GM23248 (cell line): ENCODE measurements at regions not wholly inside any gene's neighbourhood (a gene's known extent, or its start where the extent isn't known, plus 50 kb on each side); places are given as distances from the start of the nearest gene placed in this dataset.
"Not testable (repeated sequence)": the region's sequence is repeated elsewhere in the genome, so short reads cannot be mapped to it uniquely, and the experiment has no call there.

Experiments used
- DNase-seq: peaks from one replicate; pipeline ENCODE4 v3.0.0-alpha.2; 2015
- H2AFZ ChIP-seq: fragments of 200-600 bp; sonication (generic); 2 replicates; pipeline ENCODE4 v1.6.1; 2016; ENCODE audit warnings: antibody characterized with exemption
- H3F3A ChIP-seq: fragments of 200-600 bp; sonication (generic); 2 replicates; pipeline ENCODE4 v1.6.1; 2016; ENCODE audit warnings: mild to moderate bottlenecking, antibody characterized with exemption, mixed run types; ENCODE audit not compliant: insufficient read depth
- H3K27ac ChIP-seq: fragments of 200-600 bp; sonication (generic); 2 replicates; pipeline ENCODE4 v1.5.1; 2016; ENCODE audit warnings: mild to moderate bottlenecking
- H3K27me3 ChIP-seq: fragments of 200-600 bp; sonication (generic); replicated peaks from 2 replicates; pipeline ENCODE4 v1.6.1; 2016; ENCODE audit warnings: mild to moderate bottlenecking; ENCODE audit not compliant: insufficient read depth
- H3K36me3 ChIP-seq: fragments of 200-600 bp; sonication (generic); 2 replicates; pipeline ENCODE4 v1.6.1; 2016; ENCODE audit warnings: low read depth, mild to moderate bottlenecking
- H3K4me1 ChIP-seq: fragments of 200-600 bp; sonication (generic); 2 replicates; pipeline ENCODE4 v1.6.1; 2016; ENCODE audit warnings: mild to moderate bottlenecking; ENCODE audit not compliant: insufficient read depth
- H3K4me2 ChIP-seq: fragments of 200-600 bp; sonication (generic); one replicate; pipeline ENCODE4 v1.6.1; 2016; ENCODE audit warnings: mild to moderate bottlenecking; ENCODE audit not compliant: unreplicated experiment
- H3K4me3 ChIP-seq: fragments of 200-600 bp; sonication (generic); 2 replicates; pipeline ENCODE4 v1.5.1; 2016; ENCODE audit warnings: mild to moderate bottlenecking
- H3K79me2 ChIP-seq: fragments of 200-600 bp; sonication (generic); 2 replicates; pipeline ENCODE4 v1.6.1; 2016; ENCODE audit warnings: mild to moderate bottlenecking; ENCODE audit not compliant: insufficient read depth
- H3K9ac ChIP-seq: fragments of 200-600 bp; sonication (generic); 2 replicates; pipeline ENCODE4 v1.6.1; 2016; ENCODE audit warnings: mild to moderate bottlenecking
- H3K9me2 ChIP-seq: fragments of 200-600 bp; sonication (generic); 2 replicates; pipeline ENCODE4 v1.6.1; 2016; ENCODE audit warnings: mixed run types, mild to moderate bottlenecking, moderate library complexity; ENCODE audit not compliant: insufficient read depth
- H3K9me3 ChIP-seq: fragments of 200-600 bp; sonication (generic); one replicate; pipeline ENCODE4 v1.6.1; 2017; ENCODE audit warnings: low read depth
- H4K20me1 ChIP-seq: fragments of 200-600 bp; sonication (generic); 2 replicates; pipeline ENCODE4 v1.6.0; 2016; ENCODE audit not compliant: insufficient read depth
- WGBS, 2 experiments: methylation state at CpG; one replicate each; pipeline ENCODE4 v1.1.6; 2015 to 2017; ENCODE audit warnings: low lambda C conversion rate in 2 of 2, low coverage in 1 of 2; ENCODE audit errors: missing lambda C conversion rate in 2 of 2; 5-methylcytosine and 5-hydroxymethylcytosine counted together
- in situ Hi-C: fragments of 300-500 bp; cut with MboI; formaldehyde crosslinking; loops from 2 replicates; pipeline ENCODE4 v1.15.0; 2020

GRCh38 chr2:91587908-91588535, 2896.5 kb downstream of the RPIA start:
- H2AFZ ChIP-seq, H4K20me1 ChIP-seq, in situ Hi-C loops, H3K9me2 ChIP-seq, H3K36me3 ChIP-seq, H3K9ac ChIP-seq, H3K27ac ChIP-seq, H3K9me3 ChIP-seq, H3K4me2 ChIP-seq, H3K79me2 ChIP-seq, DNase-seq, H3F3A ChIP-seq, H3K4me3 ChIP-seq, H3K4me1 ChIP-seq: not testable (repeated sequence)
- 0 out of 2 replicates have a peak, but pooled peaks cover 13% of the 10 kb centered on the region for H3K27me3 ChIP-seq
- 71 to 74% methylated on average over 17 of the region's 17 CpGs for WGBS, 2 experiments

- H3K9ac ChIP-seq, H3K4me1 ChIP-seq, H2AFZ ChIP-seq, H3K4me2 ChIP-seq, H3K4me3 ChIP-seq, H3K79me2 ChIP-seq, H3K9me2 ChIP-seq, in situ Hi-C loops, H3K36me3 ChIP-seq, H3K9me3 ChIP-seq, H3F3A ChIP-seq, H4K20me1 ChIP-seq, H3K27ac ChIP-seq, DNase-seq: not testable (repeated sequence)
- 67% methylated on average over 26 to 36 of the region's 36 CpGs for WGBS, 2 experiments
- 0 out of 2 replicates have a peak, but pooled peaks cover 13% of the 10 kb centered on the region for H3K27me3 ChIP-seq
Observed at GRCh38 chr2:91588782-91589223, 2897.3 kb downstream of the RPIA start.

- H3K9me2 ChIP-seq, H2AFZ ChIP-seq, H3K4me3 ChIP-seq, H3K9ac ChIP-seq, H3K4me2 ChIP-seq, H3K79me2 ChIP-seq, H3K27ac ChIP-seq, H3K9me3 ChIP-seq, H3F3A ChIP-seq, H3K36me3 ChIP-seq, H4K20me1 ChIP-seq, in situ Hi-C loops, H3K4me1 ChIP-seq: not testable (repeated sequence)
- DNase-seq = peak; percentile 0
- WGBS, 2 experiments = 10 to 12% methylated on average over 56 to 60 of the region's 65 CpGs
- 0 out of 2 replicates have a peak, but pooled peaks cover 13% of the 10 kb centered on the region for H3K27me3 ChIP-seq
Observed at GRCh38 chr2:91589454-91590328, 2898.2 kb downstream of the RPIA start.

- H2AFZ ChIP-seq, DNase-seq, H3K79me2 ChIP-seq, H3K27ac ChIP-seq, H3K9me3 ChIP-seq, in situ Hi-C loops, H3K4me2 ChIP-seq, H4K20me1 ChIP-seq, H3K4me3 ChIP-seq, H3K9me2 ChIP-seq, H3F3A ChIP-seq, H3K9ac ChIP-seq, H3K4me1 ChIP-seq, H3K36me3 ChIP-seq: not testable (repeated sequence)
- H3K27me3 ChIP-seq = 0 out of 2 replicates have a peak, but pooled peaks cover 13% of the 10 kb centered on the region
- 64 to 66% methylated on average over 12 of the region's 12 CpGs for WGBS, 2 experiments
Observed at GRCh38 chr2:91590381-91590780, 2898.9 kb downstream of the RPIA start.

GRCh38 chr2:91591066-91591465, 2899.6 kb downstream of the RPIA start:
- peak; percentile 20 for DNase-seq
- H3K4me1 ChIP-seq, H3K36me3 ChIP-seq, H4K20me1 ChIP-seq, H3K9me3 ChIP-seq, H3K27ac ChIP-seq, H3K9me2 ChIP-seq, H3K4me2 ChIP-seq, H3K4me3 ChIP-seq, H2AFZ ChIP-seq, H3F3A ChIP-seq, H3K79me2 ChIP-seq, H3K9ac ChIP-seq, in situ Hi-C loops: not testable (repeated sequence)
- 0 out of 2 replicates have a peak, but pooled peaks cover 13% of the 10 kb centered on the region for H3K27me3 ChIP-seq
- 41 to 45% methylated on average over 6 of the region's 6 CpGs for WGBS, 2 experiments

GRCh38 chr2:91597436-91597835, 2906.0 kb downstream of the RPIA start:
- in situ Hi-C loops, H3K4me2 ChIP-seq, H3K36me3 ChIP-seq, H3K9ac ChIP-seq, H4K20me1 ChIP-seq, H3F3A ChIP-seq, H3K9me3 ChIP-seq, H3K4me3 ChIP-seq, DNase-seq, H3K27me3 ChIP-seq, H2AFZ ChIP-seq, H3K4me1 ChIP-seq, H3K27ac ChIP-seq, H3K79me2 ChIP-seq, H3K9me2 ChIP-seq: not testable (repeated sequence)
- 38 to 42% methylated on average over 7 of the region's 7 CpGs for WGBS, 2 experiments

GRCh38 chr2:91598519-91598918, 2907.0 kb downstream of the RPIA start:
- in situ Hi-C loops, H3K4me2 ChIP-seq, H3K27ac ChIP-seq: not testable (repeated sequence)

More at GRCh38 chr2:91598519-91598918, 2907.0 kb downstream of the RPIA start:
- not testable (repeated sequence) for H3K79me2 ChIP-seq, H3K9me2 ChIP-seq, H3K36me3 ChIP-seq, H2AFZ ChIP-seq, H3F3A ChIP-seq, H3K9ac ChIP-seq, H3K9me3 ChIP-seq, H3K27me3 ChIP-seq, H4K20me1 ChIP-seq, H3K4me3 ChIP-seq, H3K4me1 ChIP-seq
- peak; percentile 64 for DNase-seq
- 42 to 49% methylated on average over 4 of the region's 4 CpGs for WGBS, 2 experiments
